NCI-H2029 treated with DMSO at 0.1 percent for 48 hours (cell line): ENCODE measurements at regions not wholly inside any gene's neighbourhood (a gene's known extent, or its start where the extent isn't known, plus 50 kb on each side); places are given as distances from the start of the nearest gene placed in this dataset.

Source experiments
- DNase-seq: peaks from one replicate; lab custom pipeline; 2025; lab: John Stamatoyannopoulos, UW

GRCh38 chr6:47149554-47149953, 107.4 kb upstream of the ADGRF1 start:
- DNase-seq, result no peak

- DNase-seq, result no peak
Measured at GRCh38 chr6:47149066-47149465, 106.9 kb upstream of the ADGRF1 start.

- DNase-seq, result no peak
Measured at GRCh38 chr6:47147836-47148344, 105.8 kb upstream of the ADGRF1 start.

GRCh38 chr6:47147175-47147727, 105.1 kb upstream of the ADGRF1 start:
- no peak for DNase-seq

GRCh38 chr6:47146431-47147174, 104.5 kb upstream of the ADGRF1 start:
- DNase-seq, result no peak

GRCh38 chr6:47145212-47145611, 103.1 kb upstream of the ADGRF1 start:
- no peak for DNase-seq

GRCh38 chr6:47144306-47144705, 102.2 kb upstream of the ADGRF1 start:
- DNase-seq, result no peak

- DNase-seq, result no peak
Measured at GRCh38 chr6:47141963-47142362, 99.8 kb upstream of the ADGRF1 start.

GRCh38 chr6:47141171-47141570, 99.0 kb upstream of the ADGRF1 start:
- no peak for DNase-seq

- no peak for DNase-seq
Measured at GRCh38 chr6:47138046-47138445, 95.9 kb upstream of the ADGRF1 start.

- no peak for DNase-seq
Measured at GRCh38 chr6:47137073-47137472, 94.9 kb upstream of the ADGRF1 start.

GRCh38 chr6:47135772-47136171, 93.6 kb upstream of the ADGRF1 start:
- peak; percentile 57 for DNase-seq

- peak; percentile 86 for DNase-seq
Measured at GRCh38 chr6:47134476-47135189, 92.5 kb upstream of the ADGRF1 start.

GRCh38 chr6:47133230-47134000, 91.3 kb upstream of the ADGRF1 start:
- no peak for DNase-seq

GRCh38 chr6:47132724-47133123, 90.6 kb upstream of the ADGRF1 start:
- DNase-seq, result peak; percentile 31

- no peak for DNase-seq
Measured at GRCh38 chr6:47131773-47132172, 89.6 kb upstream of the ADGRF1 start.

GRCh38 chr6:47130086-47130485, 88.0 kb upstream of the ADGRF1 start:
- DNase-seq, result no peak

- DNase-seq, result no peak
Measured at GRCh38 chr6:47129129-47129528, 87.0 kb upstream of the ADGRF1 start.

- DNase-seq, result peak; percentile 17
Measured at GRCh38 chr6:47126647-47127391, 84.7 kb upstream of the ADGRF1 start.

GRCh38 chr6:47118611-47119010, 76.5 kb upstream of the ADGRF1 start:
- no peak for DNase-seq

- DNase-seq, result no peak
Measured at GRCh38 chr6:47117314-47117713, 75.2 kb upstream of the ADGRF1 start.

- DNase-seq, result no peak
Measured at GRCh38 chr6:47116606-47117005, 74.5 kb upstream of the ADGRF1 start.
